ENCODE measurements at regions not wholly inside any gene's neighbourhood (a gene's known extent, or its start where the extent isn't known, plus 50 kb on each side); places are given as distances from the start of the nearest gene placed in this dataset.

- no peak for ATAC-seq (ENCODE audit: insufficient read depth, low FRiP score)
- H3K9ac ChIP-seq (ENCODE audit: insufficient read depth in 1 of 2, low read length in 2 of 2) = no peak overlapping the region
- DNase-seq = no peak
- no peak overlapping the region for H3K4me3 ChIP-seq
- no peaks in the 10 kb centered on the region for H3K27me3 ChIP-seq (ENCODE audit: control insufficient read depth in 3 of 3, insufficient read depth in 3 of 3, low read length in 2 of 3)
- no peak overlapping the region for H3K27ac ChIP-seq (ENCODE audit: low read depth in 1 of 2, low read length in 1 of 2)
- WGBS, 2 donors = 97 to 98% methylated on average over 2 of the region's 2 CpGs
- no peak for TF ChIP-seq CTCF (IDR thresholded peaks at IDR 0.05; ENCODE audit: control extremely low read depth, extremely low read depth)
- H3K4me1 ChIP-seq (ENCODE audit: control insufficient read depth in 5 of 5, insufficient read depth in 5 of 5, low read length in 5 of 5) = peaks cover 0 to 3% (median 0%) of the 10 kb centered on the region in 5 donors
- no peaks in the 10 kb centered on the region for H3K9me3 ChIP-seq (ENCODE audit: control insufficient read depth in 4 of 4, insufficient read depth in 3 of 4, low read length in 3 of 4)
- no peaks in the 10 kb centered on the region for H3K36me3 ChIP-seq (ENCODE audit: control insufficient read depth in 4 of 4, insufficient read depth in 4 of 4, low read length in 4 of 4)
Observed at GRCh38 chr2:12615509-12615908, 101.2 kb upstream of the TRIB2 start.

GRCh38 chr2:12616456-12617156 is 100.1 kb upstream of the TRIB2 start:
- Histone ChIP-seq H3K27me3 (ENCODE audit: control insufficient read depth in 3 of 3, insufficient read depth in 3 of 3, low read length in 2 of 3) (no peaks in the 10 kb centered on the region), H3K9me3 (ENCODE audit: control insufficient read depth in 4 of 4, insufficient read depth in 3 of 4, low read length in 3 of 4) (no peaks in the 10 kb centered on the region), H3K4me3 (no peak overlapping the region), H3K27ac (ENCODE audit: low read depth in 1 of 2, low read length in 1 of 2) (no peak overlapping the region), H3K36me3 (ENCODE audit: control insufficient read depth in 4 of 4, insufficient read depth in 4 of 4, low read length in 4 of 4) (no peaks in the 10 kb centered on the region), H3K4me1 (ENCODE audit: control insufficient read depth in 5 of 5, insufficient read depth in 5 of 5, low read length in 5 of 5) (peaks cover 0 to 3% (median 0%) of the 10 kb centered on the region in 5 donors), H3K9ac (ENCODE audit: insufficient read depth in 1 of 2, low read length in 2 of 2) (no peak overlapping the region)
- 77 to 82% methylated on average over 2 of the region's 2 CpGs for WGBS, 2 donors
- ATAC-seq (ENCODE audit: insufficient read depth, low FRiP score) = peak; percentile 16
- DNase-seq = no peak
- no peak for TF ChIP-seq CTCF (IDR thresholded peaks at IDR 0.05; ENCODE audit: control extremely low read depth, extremely low read depth)

GRCh38 chr2:12617366-12617765 is 99.4 kb upstream of the TRIB2 start:
- H3K9ac ChIP-seq (ENCODE audit: insufficient read depth in 1 of 2, low read length in 2 of 2) = no peak overlapping the region
- DNase-seq (no peak), ATAC-seq (ENCODE audit: insufficient read depth, low FRiP score) (no peak)
- no peaks in the 10 kb centered on the region for H3K9me3 ChIP-seq (ENCODE audit: control insufficient read depth in 4 of 4, insufficient read depth in 3 of 4, low read length in 3 of 4)
- H3K27me3 ChIP-seq (ENCODE audit: control insufficient read depth in 3 of 3, insufficient read depth in 3 of 3, low read length in 2 of 3) = no peaks in the 10 kb centered on the region
- H3K4me3 ChIP-seq = no peak overlapping the region
- TF ChIP-seq CTCF (IDR thresholded peaks at IDR 0.05; ENCODE audit: control extremely low read depth, extremely low read depth) = no peak
- H3K27ac ChIP-seq (ENCODE audit: low read depth in 1 of 2, low read length in 1 of 2) = no peak overlapping the region
- H3K36me3 ChIP-seq (ENCODE audit: control insufficient read depth in 4 of 4, insufficient read depth in 4 of 4, low read length in 4 of 4) = no peaks in the 10 kb centered on the region
- WGBS, 2 donors = 77 to 85% methylated on average over 3 of the region's 3 CpGs
- H3K4me1 ChIP-seq (ENCODE audit: control insufficient read depth in 5 of 5, insufficient read depth in 5 of 5, low read length in 5 of 5) = peaks cover 0 to 3% (median 0%) of the 10 kb centered on the region in 5 donors

GRCh38 chr2:12617853-12618252 is 98.9 kb upstream of the TRIB2 start:
- no peak overlapping the region for H3K4me3 ChIP-seq
- no peaks in the 10 kb centered on the region for H3K36me3 ChIP-seq (ENCODE audit: control insufficient read depth in 4 of 4, insufficient read depth in 4 of 4, low read length in 4 of 4)
- no peaks in the 10 kb centered on the region for H3K9me3 ChIP-seq (ENCODE audit: control insufficient read depth in 4 of 4, insufficient read depth in 3 of 4, low read length in 3 of 4)
- no peak for ATAC-seq (ENCODE audit: insufficient read depth, low FRiP score)
- TF ChIP-seq CTCF (IDR thresholded peaks at IDR 0.05; ENCODE audit: control extremely low read depth, extremely low read depth) = no peak
- WGBS, 2 donors = 87 to 91% methylated on average over 2 of the region's 2 CpGs
- peaks cover 0 to 3% (median 0%) of the 10 kb centered on the region in 5 donors for H3K4me1 ChIP-seq (ENCODE audit: control insufficient read depth in 5 of 5, insufficient read depth in 5 of 5, low read length in 5 of 5)
- no peak overlapping the region for H3K27ac ChIP-seq (ENCODE audit: low read depth in 1 of 2, low read length in 1 of 2)
- no peak for DNase-seq
- H3K9ac ChIP-seq (ENCODE audit: insufficient read depth in 1 of 2, low read length in 2 of 2) = no peak overlapping the region
- H3K27me3 ChIP-seq (ENCODE audit: control insufficient read depth in 3 of 3, insufficient read depth in 3 of 3, low read length in 2 of 3) = no peaks in the 10 kb centered on the region

All from lung (tissue), 11 donors.